Renal cortical epithelial cell (primary cell): ENCODE measurements at regions not wholly inside any gene's neighbourhood (a gene's known extent, or its start where the extent isn't known, plus 50 kb on each side); places are given as distances from the start of the nearest gene placed in this dataset.
"Not testable (repeated sequence)": the region's sequence is repeated elsewhere in the genome, so short reads cannot be mapped to it uniquely, and the experiment has no call there.

Experiments used
- DNase-seq: peaks from one replicate; pipeline ENCODE4 v3.0.0-alpha.2; 2011; ENCODE audit warnings: low read depth

DNA sequence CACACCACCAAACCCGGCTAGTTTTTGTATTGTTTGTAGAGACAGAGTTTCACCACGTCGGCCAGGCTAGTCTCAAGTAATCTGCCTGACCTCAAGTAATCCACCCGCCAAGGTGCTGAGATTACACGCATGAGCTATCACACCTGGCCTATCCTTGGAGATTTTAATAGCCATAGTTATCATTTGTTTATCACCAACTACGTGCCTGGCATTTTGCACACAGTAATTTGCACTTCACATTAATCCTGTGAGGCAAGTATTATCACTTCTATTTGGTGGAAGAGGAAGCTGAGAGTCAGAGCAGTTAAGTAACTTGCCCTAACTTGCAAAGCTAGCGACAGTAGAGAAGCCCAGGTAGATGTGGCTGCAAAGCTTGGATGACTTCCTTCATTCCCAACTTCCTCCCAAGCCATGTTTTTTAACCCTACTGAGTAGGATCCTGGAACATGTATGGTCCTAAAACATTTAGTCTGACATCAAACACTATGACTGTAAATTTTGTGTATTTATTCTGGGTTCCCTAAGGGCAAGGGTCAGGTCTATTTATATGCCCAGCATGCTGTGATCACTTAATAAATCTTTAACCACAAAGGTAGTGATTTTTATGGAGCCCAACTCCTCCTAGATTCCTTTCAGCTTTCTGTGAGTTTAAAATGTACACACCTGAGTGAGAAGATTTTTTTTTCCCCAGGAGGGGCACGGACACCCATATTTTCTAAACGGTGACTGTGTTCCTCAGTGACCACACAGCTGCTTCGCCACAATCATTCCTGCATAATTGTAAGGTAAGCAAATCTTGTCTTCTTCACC, 100.2 kb upstream of the RAI14 start:
- DNase-seq, result no peak

- DNase-seq, result peak; percentile 31
Observed at GRCh38 chr5:34556509-34556782, 99.7 kb upstream of the RAI14 start.

DNA sequence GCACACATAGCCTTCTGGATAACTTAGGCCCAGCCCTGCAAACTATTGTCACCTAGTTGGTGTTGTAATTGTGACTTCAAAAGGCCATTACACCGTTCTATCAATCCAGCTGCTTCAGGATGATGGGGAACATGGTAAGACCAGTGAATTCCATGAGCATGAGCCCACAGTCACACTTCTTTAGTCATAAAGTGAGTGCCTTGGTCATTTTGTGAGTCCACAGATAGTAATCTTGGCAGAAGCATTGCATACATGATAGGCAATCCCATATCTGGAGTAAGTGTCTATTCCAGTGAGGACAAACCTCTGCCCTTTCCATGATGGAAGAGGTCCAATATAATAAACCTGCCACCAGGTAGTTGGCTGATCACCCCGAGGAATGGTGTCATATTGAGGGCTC, 94.5 kb upstream of the RAI14 start:
- not testable (repeated sequence) for DNase-seq

DNA sequence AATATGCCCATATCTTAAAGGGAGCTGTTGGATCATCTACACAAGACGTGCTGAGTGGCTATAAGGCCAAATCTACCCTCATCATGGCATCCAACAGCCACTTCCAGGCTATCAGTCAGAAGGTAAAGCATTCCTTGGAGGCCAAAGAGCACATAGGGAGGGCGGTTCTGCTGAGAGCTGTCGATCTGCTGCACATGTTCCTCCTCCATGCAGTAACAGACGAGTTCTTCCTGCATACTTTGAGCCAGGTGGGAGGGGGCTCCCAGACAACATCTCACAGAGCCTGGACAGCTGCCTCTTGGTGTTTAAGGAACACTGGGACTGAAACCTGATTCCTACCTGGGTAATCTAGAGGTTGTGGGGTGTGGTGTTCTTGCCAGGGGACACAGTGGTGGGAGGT, 93.3 kb upstream of the RAI14 start:
- no peak for DNase-seq

DNA sequence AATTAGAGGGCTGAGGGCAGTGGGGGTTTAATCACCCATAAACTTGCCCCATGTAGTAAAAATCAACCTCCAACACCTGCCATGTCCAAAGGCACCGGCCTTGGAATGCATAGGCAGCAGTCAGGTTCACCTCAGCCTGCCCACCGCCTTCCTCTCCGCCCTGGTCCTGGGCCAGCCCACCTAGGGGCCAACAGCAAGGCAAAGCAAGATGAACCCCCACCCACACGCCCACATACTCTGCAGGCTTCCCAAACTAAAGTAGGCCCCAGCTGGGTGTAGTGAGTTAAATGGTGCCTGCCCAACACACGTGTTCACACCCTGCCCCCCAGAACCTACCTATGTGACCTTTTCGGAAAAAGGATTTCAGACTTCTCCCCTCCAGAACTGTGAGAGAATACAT, 92.9 kb upstream of the RAI14 start:
- no peak for DNase-seq

GRCh38 chr5:34563931-34564709, 92.0 kb upstream of the RAI14 start:
- peak; percentile 92 for DNase-seq

DNA sequence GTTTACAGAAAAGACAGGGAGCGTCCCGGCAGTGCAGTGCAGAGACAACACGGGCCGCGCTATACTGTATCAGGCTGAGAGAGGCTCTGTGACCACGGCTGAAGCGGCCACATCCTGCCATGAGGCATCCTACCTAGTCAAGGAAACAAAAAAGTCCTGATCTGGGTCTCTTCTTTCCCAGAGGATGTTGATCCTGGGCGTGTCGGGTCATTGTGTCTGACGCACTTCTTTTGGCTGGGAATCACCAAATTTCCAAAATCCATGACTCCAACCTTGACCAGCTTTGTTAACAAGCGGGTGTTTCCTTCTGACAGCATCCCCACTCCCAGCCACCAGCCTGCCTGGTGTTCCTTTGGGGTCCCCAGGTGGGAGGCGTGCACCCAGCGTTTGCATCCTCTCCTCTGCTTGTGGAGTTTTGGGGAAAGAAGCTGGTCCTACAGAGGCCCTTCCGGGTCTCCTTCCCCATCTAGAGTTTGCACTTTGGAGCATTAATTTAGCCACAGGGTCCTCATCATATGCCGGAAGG, 91.4 kb upstream of the RAI14 start:
- DNase-seq, result no peak

GRCh38 chr5:34570143-34570542, 86.0 kb upstream of the RAI14 start:
- DNase-seq, result no peak

GRCh38 chr5:34570721-34571676, 85.1 kb upstream of the RAI14 start:
- peak; percentile 43 for DNase-seq

- DNase-seq, result peak; percentile 41
Observed at GRCh38 chr5:34571677-34572041, 84.5 kb upstream of the RAI14 start.

DNA sequence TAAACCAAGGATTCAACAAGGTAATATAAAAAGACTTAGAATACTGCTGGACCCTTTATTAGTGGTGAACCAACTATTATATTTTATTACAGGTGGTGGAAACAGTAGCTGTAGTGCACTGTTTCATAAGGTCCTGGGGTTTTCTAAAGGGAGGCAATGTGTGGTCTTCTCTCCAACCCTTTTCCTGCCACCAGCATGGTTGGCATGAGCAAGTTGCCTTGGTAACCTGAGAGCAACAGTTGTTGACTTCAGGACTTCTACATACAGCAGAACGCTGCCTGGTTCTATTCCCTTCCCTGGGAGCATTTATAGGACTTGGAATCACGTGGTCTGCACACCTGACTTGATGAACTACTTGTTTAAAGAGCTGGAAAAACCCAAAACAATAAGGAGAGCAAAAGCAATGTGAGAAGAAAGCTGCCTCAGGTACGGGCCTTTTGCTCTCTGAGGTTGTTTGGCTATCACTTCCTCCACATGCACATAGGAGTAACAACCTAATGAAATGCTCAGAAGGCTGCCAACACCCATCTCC, 81.1 kb upstream of the RAI14 start:
- DNase-seq, result peak; percentile 61

- DNase-seq, result no peak
Observed at GRCh38 chr5:34576891-34577666, 79.0 kb upstream of the RAI14 start.

- DNase-seq, result no peak
Observed at GRCh38 chr5:34578962-34579361, 77.2 kb upstream of the RAI14 start.

DNA sequence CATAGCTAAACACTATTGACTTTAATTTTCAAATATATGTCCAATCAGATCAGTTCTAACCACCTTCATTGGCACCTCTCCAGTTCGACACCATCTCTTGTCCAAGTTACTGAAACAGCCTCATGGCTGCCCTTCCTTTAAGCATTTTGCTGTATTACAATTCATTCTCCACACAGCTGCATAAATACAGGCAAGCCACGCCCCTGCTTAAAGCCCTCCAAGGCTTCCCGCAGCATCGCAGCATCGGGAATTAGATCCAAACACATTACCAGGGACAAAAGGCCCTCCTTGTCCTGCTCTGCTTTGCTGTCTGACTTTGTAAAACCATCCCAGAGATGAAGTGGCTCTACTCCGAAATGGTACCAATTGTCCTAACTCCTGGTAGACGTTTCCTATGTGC, 75.1 kb upstream of the RAI14 start:
- DNase-seq, result no peak

DNA sequence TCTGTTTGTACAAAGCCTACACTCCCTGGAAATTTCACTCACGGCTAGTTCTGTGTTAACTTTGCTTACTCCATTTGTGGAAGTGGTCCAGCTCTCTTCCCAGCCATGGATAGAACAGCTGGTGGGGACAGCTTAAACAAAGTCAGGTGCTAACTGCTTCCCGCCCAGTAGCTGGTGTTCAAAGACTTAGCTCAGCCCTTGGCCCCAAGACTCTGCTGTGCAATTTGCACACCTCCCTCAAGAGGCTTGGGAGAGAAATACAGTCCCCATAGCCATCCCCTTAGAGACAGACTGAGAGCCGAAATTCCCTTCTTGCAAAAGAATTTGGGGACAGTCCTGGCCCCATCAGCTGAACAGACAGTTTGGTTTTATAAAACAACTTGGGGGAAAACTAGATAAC, 73.8 kb upstream of the RAI14 start:
- no peak for DNase-seq

DNA sequence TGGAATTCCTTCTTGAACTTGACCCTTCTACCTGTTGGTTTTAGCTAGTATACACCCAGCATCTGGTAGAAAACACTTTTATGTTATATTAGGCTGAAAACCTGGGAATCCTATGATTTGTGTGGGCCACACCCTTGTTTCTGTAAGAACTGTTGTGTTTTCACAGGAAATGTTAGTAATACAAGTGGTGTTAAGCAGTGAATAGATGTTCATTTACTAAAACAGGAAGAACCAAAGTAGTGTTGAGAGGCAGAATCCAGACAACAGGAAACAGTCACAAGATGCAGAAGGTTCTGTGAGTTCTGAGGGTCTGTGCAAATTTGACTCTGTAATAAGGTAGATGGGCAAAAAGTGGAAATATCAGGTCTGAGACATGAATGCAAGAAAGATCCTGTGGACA, 73.0 kb upstream of the RAI14 start:
- peak; percentile 32 for DNase-seq

GRCh38 chr5:34584165-34584564, 72.0 kb upstream of the RAI14 start:
- no peak for DNase-seq

- DNase-seq, result peak; percentile 97
Observed at GRCh38 chr5:34585601-34586104, 70.5 kb upstream of the RAI14 start.

GRCh38 chr5:34586117-34586885, 69.8 kb upstream of the RAI14 start:
- DNase-seq, result peak; percentile 95
